GM21515 (cell line): ENCODE measurements at regions not wholly inside any gene's neighbourhood (a gene's known extent, or its start where the extent isn't known, plus 50 kb on each side); places are given as distances from the start of the nearest gene placed in this dataset.

Experiments
- ATAC-seq: cut with Tn5 transposase; IDR thresholded peaks from one replicate; pipeline ENCODE4 v1.9.1; 2021; ENCODE audit not compliant: unreplicated experiment

- ATAC-seq = no peak
Observed at GRCh38 chr2:236689393-236689700, 119.7 kb downstream of the ACKR3 start.

- ATAC-seq = no peak
Observed at GRCh38 chr2:236689981-236690380, 120.4 kb downstream of the ACKR3 start.

- no peak for ATAC-seq
Observed at GRCh38 chr2:236690726-236691125, 121.1 kb downstream of the ACKR3 start.

- ATAC-seq = no peak
Observed at GRCh38 chr2:236691799-236692167, 122.2 kb downstream of the ACKR3 start.

GRCh38 chr2:236692937-236693336 is 123.3 kb downstream of the ACKR3 start:
- ATAC-seq = no peak

- ATAC-seq = no peak
Observed at GRCh38 chr2:236693531-236693930, 123.9 kb downstream of the ACKR3 start.

- ATAC-seq = no peak
Observed at GRCh38 chr2:236694146-236694888, 124.7 kb downstream of the ACKR3 start.

GRCh38 chr2:236696834-236697233 is 127.2 kb downstream of the ACKR3 start:
- no peak for ATAC-seq

GRCh38 chr2:236698016-236698627 is 128.5 kb downstream of the ACKR3 start:
- ATAC-seq = no peak

- no peak for ATAC-seq
Observed at GRCh38 chr2:236700703-236701102, 131.1 kb downstream of the ACKR3 start.

GRCh38 chr2:236702657-236703372 is 133.2 kb downstream of the ACKR3 start:
- ATAC-seq = no peak

GRCh38 chr2:236703373-236703709 is 133.7 kb downstream of the ACKR3 start:
- no peak for ATAC-seq

- no peak for ATAC-seq
Observed at GRCh38 chr2:236703906-236704305, 134.3 kb downstream of the ACKR3 start.

GRCh38 chr2:236704887-236705286 is 135.3 kb downstream of the ACKR3 start:
- ATAC-seq = no peak

GRCh38 chr2:236705295-236706105 is 135.9 kb downstream of the ACKR3 start:
- ATAC-seq = no peak

- ATAC-seq = no peak
Observed at GRCh38 chr2:236706288-236706687, 136.7 kb downstream of the ACKR3 start.

- ATAC-seq = no peak
Observed at GRCh38 chr2:236706803-236707202, 137.2 kb downstream of the ACKR3 start.

GRCh38 chr2:236711440-236711839 is 141.8 kb downstream of the ACKR3 start:
- ATAC-seq = no peak

GRCh38 chr2:236712304-236712703 is 142.7 kb downstream of the ACKR3 start:
- ATAC-seq = no peak

GRCh38 chr2:236712961-236713673 is 143.5 kb downstream of the ACKR3 start:
- ATAC-seq = no peak

- no peak for ATAC-seq
Observed at GRCh38 chr2:236714080-236714479, 144.5 kb downstream of the ACKR3 start.
